GM19372 (cell line): ENCODE measurements at regions not wholly inside any gene's neighbourhood (a gene's known extent, or its start where the extent isn't known, plus 50 kb on each side); places are given as distances from the start of the nearest gene placed in this dataset.

ENCODE experiments used
- ATAC-seq: cut with Tn5 transposase; IDR thresholded peaks from one replicate; pipeline ENCODE4 v1.9.1; 2021; ENCODE audit warnings: mild to moderate bottlenecking, low read depth, moderate library complexity; ENCODE audit not compliant: unreplicated experiment

DNA sequence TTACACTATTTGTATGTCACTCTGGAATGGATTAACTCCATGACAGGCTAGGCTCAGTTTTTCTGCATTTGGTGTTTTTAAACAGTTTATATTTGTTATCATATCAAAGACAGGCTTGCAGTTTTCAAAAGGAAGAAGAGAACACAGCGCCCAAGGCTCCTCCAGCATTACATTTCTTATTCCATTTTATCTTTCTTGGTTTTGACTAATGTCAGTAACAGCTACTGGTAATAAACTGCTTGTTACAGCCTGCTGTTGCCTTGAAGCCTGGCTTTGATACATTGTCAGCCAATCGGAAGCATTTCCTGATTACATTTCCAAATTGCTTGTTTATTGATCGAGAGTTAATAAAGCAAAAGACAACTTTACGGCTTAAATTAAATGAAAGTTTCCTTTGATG, 166.0 kb upstream of the MDFIC start:
- no peak for ATAC-seq

DNA sequence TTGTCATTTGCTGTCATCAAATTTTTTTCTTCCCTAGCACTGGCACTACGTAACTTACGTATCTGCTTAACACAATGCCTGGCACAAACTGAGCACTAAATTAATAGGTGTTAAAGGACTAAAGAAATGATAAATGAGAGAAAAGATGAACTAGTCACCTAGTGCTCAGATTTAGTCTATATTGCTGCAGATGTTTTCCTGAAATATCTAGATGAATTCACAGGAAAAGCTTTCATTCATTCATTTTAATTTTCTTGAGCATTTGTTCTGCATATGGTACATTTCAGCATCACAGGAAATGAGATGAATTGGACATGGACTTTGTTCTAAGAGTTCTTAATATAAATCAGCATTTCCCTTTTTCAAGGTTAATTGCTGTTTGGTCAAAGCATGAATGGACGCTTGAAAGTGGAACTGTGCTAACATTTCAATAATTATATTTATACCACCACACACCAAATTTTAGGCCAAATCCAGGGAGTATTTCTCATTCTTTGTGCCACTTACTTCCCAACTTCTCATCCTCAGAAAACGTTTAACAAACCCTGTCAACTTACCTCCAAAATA, 163.2 kb upstream of the MDFIC start:
- no peak for ATAC-seq

DNA sequence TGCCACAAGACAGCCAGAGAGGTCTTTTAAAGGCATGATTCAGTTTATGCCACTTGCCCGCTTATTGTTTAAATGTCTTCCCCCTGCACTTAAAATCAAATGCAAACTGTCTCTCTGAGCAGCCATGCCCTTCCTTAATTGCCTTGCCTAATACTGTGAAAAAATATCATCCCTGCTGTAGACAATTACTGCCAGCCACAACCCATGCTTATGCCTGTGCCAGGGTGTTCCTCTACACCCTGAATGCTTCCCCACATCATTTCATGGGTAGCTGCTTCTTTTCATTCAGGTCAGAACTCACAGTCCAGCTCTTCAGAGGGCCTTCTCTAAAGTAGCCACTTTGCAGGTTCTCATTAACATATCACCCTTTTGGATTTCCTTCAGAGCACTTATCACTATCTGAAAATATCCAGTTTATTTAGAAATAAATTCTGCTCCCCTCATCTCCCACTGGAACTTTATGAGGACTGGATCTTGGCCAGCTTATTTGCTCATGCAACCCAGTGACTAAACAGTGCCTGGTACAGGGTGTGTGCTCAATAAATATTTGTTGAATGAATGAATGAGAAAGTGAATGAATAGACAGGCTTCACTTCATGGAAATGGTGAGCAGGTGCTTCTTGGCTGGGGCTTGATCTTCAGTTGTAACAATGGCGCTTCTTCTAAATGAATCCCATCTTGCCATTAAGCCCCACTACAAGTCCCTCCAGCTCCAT, 162.4 kb upstream of the MDFIC start:
- ATAC-seq = no peak

DNA sequence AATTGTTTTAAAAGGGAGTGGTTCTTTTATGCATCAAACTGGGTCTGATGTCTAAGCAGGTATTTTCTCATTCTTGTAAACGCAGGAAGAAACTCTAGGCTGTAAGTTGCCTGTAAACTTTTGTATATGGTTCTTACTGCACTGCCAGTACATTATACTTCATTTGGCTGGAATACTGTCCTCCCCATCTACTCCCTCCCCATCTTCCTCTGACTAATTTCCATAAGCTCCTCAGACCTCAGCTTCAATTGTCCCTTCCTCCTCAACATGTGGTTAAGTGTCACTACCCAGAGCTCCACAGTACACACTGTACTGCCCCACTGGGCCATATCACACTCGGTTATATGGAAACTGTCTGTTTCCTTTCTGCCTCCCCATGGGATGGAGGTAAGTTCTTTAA, 161.4 kb upstream of the MDFIC start:
- ATAC-seq = no peak

DNA sequence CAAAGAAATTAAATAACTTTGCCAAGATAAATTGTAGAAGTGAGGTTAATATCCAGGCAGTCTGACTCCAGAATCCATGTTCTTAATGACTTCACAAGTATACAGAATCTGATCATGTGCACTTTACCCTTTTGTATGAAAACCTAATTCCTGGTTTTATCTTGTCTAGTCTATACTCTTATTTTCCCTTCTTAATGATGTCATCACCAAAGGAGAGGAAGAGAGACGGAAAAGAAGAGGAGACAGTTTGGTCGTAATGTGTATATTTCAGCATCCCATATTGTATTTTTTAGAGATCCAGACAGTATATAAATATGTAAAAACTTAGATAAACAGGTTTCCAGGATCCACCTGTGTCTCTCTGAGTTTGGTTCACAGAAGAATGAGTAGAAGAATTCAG, 159.9 kb upstream of the MDFIC start:
- ATAC-seq = no peak

DNA sequence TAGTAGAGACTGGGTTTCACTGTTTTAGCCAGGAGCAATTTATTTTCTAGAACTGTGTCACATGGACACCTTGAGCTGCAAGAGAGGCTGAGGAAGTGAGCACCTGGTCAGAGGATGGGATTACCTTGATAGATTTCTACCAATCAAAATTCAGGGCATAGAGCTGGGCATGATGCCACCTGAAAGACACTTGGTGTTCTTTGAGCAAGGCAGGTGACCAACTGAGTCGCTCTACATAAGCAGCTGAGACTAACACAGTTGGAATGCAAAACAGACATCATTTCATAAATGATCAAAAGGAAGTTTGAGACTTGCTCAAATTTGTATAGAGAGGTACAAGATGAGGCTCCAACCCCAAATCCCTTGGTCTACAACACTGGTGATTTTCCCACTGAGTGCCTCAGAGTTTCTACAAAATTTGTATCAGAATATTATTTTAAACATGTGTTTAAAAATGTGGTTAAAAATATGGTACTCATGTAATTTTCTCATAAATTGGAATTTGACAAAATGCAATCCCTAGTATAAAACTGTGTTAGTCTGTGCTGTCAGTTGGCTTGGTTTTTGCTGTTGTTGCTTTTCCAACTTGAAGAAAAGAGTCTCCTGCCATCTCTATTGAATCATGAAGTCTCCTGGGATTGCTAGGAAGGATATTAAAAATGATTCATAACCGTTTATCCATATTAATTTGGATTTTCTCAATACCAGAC, 156.4 kb upstream of the MDFIC start:
- no peak for ATAC-seq

DNA sequence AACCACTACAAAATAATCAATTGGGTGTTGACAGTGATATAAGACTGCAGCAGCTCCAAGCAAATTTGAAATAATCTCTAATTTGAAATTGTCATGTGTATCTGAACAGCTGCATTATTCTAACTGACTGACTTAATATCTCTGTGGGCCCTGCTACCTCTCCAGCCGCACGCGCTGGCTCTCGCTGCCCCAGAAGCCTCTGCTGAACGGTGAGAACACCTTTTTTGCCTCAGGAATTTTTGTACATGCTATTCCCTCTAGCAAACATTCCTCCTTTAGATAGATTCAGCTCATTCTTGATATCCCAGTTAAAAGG, 155.9 kb upstream of the MDFIC start:
- ATAC-seq = no peak

DNA sequence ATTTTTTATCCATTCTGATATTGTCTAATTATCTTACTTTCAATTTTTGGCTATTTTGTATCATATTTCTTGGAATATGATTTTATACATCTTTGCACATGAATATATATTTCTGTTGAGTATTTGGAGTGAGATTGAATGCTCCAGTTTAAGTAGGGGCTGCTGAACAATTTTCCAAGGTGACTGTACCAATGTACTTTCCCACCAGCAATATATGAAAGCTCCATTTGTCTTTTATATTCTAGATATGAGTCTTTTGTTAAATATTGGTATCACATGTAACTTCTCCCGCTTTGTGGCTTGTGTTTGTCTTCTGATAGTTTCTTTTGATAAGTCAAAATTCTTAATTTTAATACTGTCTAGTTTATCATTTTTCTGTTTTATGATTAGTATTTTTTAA, 144.6 kb upstream of the MDFIC start:
- ATAC-seq = no peak

DNA sequence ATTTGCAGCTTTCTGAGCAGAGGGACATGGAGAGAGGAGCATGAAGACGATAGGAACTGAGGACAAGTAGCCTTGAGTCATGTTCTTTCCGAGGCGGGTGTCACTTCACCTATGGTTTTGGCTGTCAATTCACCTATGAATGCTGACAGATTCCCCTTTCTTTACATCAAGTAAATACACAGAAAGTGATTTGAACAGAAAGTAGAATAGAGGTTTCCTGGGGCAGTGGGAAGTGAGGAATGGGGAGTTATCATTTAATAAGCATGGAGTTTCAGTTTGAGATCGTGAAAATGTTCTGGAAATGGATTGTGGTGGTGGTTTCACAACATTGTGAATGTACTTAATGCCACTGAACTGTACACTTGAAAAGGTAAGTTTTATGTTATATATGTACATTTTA, 138.4 kb upstream of the MDFIC start:
- no peak for ATAC-seq

DNA sequence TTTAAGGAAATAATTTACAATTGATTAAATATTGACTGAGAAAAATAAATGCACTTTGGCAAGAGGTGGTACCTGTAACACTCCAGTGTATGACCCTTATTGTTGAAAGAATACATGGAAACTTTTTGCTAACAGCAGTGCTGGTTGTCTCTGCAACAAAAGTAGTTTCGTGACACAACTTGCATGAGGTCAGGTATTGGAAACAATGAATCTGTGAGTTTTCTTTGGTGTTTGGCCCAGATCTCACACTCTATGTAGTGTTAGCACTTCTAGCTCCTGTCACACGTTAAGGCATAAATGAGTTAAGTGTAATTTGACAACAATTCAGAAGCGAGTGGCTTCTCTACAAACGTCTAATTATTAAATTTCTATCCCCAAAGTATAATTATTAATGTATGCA, 137.7 kb upstream of the MDFIC start:
- no peak for ATAC-seq

DNA sequence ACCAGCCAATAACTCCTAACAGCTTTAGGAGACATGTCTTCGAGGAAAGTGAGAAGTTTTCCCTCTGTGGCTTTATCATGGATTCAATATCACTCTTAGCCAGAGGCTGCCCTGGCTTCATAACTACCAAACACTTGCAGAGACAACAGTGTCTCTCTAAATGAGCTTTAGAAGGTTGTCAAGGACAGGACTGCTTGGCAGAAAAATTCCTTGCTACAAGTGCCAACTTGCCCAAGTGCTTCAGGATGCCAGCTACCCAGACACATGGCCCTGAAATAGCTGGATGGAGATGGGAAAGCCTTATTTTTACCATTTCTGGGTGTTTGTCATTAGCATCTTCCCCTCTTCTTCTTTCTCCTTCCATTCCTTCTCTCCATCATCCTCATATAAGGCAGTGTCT, 137.1 kb upstream of the MDFIC start:
- ATAC-seq = no peak

DNA sequence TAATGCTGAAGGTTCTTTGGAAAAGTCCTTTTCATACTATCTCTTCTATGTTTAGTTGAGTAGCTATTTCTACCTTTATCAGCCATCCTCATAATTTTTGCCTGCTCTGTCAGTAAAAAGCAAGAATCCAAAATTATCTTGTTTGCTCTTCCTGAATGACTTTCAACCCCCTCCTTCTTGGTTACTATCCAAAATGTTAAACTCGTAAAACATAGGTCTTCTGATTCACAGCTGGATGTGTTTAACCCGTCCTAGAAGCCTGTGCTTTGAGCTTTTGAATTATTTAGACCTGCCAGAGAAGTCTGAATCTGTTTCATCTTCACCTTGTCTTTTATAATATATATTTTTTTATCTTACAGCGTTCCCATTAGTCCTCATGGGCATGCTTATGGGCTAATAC, 136.4 kb upstream of the MDFIC start:
- no peak for ATAC-seq

DNA sequence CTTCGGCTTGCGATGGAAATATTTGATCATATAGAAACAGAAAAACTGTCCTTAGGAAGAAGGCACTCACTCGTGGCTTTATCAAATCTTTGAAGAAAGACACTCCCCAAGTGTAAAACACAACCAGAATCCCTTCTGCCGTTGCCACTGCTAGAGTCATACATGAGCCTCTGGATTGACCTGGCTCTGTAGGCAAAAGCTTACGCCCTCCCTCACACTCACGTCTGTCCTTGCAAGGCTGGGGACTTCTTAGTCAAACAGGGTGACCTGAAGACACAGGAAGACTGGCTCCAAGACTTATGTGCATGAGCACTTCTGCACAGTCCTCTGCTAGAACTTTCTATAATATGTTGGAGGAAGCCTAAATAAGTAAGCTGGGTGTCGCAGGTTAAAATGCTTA, 135.4 kb upstream of the MDFIC start:
- ATAC-seq = no peak

DNA sequence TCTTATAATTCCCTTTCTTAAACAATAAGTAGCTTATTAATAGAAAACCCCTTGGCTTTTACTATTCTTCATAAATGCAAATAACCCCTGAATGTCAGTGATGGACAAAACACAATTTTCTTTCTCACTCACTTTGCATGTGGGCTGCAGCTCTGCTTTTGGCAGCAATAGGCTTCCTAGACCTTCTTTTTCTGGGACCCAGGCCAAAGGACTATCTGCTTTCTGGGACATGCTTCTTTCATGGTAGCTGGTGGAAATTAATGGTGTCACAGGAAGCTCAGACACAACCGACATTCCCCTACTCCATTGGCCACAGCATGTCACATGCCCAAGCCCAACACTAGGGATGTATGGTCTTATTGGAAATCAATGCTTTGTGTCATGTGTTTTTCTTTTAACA, 134.3 kb upstream of the MDFIC start:
- ATAC-seq = no peak

DNA sequence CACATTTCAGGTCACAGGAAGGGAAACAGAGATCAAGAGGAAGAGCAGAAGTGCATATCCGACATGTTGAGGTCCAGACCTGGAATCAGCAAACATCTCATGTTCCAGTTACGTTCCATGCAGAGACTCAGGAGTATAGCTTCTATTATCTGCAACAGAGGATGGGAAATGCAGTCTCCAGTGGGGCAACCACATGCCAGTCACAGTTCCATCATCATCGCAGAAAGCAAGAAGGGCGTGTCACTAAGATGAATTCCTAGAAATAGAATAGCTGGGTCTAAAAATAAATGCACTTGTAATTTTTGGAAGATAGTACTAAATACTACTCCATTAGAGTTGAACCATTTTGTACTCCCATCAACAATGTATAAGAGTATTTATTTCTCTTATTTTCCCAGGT, 133.2 kb upstream of the MDFIC start:
- ATAC-seq = no peak

DNA sequence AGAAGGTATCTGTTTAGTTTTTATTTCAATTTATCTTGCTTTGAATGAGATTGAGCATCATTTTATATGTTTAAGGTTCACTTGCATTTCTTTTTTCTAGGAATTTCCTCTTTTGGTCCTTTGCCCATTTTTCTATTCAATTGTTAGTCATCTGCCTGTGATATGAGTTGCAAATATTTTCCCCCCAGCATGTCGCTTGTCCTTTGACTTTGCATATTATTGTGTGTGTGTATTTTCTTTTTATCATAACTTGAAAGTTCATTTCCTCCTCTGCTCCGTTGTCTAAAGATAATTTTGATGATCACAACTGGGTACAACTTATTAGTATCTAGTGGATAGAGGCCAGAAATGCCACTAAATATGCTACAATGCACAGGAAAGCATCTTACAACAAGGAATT, 132.7 kb upstream of the MDFIC start:
- no peak for ATAC-seq

DNA sequence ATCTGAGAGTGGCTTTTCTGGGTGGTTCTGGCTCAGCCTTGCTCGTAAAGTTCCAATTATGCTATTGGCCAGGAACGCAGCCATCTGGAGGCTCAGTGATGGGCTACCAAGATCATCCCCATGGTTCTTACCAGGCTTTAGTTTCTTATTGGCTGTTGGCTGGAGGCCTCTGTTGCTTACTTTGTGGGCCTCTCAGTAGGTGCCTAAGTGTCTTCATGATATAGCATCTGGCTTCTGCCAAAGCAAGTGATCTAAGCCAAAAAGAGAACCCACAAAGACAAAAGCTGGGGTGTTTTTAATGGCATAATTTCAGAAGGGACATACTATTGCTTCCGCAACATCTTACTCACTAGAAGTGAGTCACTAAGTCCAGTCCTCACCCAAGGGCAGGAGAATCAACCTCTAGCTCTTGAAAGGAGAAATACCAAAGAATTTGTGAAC, 132.0 kb upstream of the MDFIC start:
- ATAC-seq = no peak

DNA sequence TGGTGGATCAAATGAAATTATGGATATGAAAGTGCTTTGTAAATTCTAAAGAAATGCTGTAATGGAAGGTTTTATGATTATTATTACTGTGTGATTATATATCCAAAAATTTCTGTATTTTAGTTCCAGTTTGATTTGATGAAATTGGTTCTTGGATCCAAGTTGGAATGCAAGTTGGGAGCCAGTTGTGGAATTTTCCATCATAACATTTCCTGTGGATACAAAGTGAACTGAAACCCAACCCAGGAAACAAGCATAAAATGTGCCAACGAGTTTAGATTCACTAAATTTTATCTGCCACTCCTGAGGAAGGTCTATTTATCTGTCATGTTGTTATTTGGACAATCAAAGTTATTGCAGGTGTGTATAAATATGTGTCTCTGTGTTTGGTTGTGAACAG, 131.4 kb upstream of the MDFIC start:
- ATAC-seq = no peak

DNA sequence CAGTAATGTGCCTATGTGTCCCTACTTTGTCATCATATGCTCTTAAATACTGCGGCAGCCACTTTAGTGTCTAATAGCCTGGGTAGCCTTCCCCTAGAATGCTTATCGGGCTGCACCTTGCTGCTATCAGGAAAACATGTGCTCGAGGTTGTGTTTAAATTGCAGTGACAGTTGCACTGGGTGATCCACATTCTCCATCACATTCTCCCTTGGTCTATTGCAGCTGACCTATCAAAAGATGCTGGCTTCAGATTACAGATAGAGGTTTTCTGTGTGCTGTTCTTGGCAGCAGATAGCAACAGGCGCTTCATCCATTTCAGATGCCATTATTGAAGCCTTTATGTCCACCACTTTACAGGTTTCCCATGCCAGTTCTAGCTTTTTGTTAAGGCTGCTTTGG, 130.1 kb upstream of the MDFIC start:
- no peak for ATAC-seq

DNA sequence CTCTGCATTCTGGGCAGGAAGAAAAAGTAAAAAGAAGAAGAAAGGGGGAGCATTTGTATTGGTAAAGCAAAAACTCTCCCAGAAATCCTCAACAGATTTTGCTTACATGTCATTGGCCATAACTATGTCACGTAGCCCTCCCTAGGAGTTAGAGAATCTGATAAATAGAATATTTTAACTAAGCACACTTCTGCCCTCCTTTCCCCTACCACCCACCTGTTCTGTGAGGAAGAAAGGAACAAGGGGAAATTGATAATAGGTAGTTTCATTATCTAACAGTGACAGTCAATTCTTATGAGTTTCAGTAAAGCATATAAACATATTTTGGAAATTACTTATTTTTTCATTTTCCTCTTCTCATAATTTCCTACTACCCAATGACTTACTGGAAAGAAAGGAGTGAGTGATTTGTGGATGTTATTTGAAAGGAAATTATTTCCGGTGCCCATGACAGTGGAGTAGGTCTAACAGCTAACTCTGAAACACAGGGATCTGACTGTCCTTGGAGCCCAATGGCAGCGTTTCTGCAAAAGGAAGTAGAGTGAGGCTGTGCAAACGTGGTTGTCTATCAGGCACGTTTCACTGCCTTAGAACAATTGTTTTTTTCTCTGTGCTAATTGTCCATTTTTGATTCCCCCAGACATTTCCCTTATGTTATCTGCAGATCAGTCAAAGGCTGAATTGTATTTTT, 128.6 kb upstream of the MDFIC start:
- no peak for ATAC-seq

DNA sequence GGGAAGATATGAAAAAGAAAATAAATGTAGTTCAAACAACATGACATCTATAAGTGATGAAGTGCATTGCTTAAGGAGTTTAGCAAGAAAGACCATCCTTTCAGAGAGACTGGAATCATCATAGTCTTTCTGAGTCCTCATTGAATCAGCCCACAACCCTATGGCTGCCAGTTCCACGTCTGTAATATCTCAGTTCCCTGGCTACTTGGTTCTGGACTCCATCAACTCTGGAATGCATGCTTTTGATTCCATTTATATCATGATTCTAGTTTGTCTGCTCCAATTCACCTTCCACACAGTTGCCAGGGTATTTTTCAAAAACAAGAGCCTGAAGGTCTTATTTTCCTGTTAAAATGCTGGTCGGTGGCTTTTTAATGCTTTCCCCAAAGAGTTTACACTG, 126.4 kb upstream of the MDFIC start:
- ATAC-seq = no peak

DNA sequence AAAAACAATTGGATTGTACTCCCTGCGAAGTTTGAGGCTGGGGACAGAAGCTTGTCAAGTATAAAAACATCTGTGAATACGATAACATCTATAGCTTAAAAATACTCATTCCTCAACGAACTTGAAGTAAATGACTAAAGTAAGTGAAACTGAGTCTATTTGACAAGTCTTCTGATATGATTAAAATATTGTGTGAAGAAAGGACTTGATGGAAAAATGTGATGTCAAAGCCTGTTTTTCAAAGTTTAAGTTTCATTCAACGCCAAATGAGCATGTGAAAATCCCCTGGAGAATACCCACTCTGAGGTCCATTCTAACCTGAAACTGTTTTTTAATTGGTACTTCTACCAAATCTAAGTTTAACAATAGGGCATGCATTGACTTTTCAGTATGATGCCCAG, 122.3 kb upstream of the MDFIC start:
- no peak for ATAC-seq
